GM12878 (cell line): ENCODE measurements at regions not wholly inside any gene's neighbourhood (a gene's known extent, or its start where the extent isn't known, plus 50 kb on each side); places are given as distances from the start of the nearest gene placed in this dataset.

Experiments
- CBX5 ChIP-seq: sonication (generic); IDR thresholded peaks from 2 replicates; pipeline ENCODE4 v1.6.1; 2016; ENCODE audit warnings: low read depth, moderate library complexity, mild to moderate bottlenecking, inconsistent platforms
- ESRRA ChIP-seq: IDR thresholded peaks from 2 replicates; pipeline ENCODE4 v1.6.1; 2012; ENCODE audit warnings: mild to moderate bottlenecking, low read length, improper control_type of control experiment
- HDAC6 ChIP-seq: fragments of 200-600 bp; sonication (generic); IDR thresholded peaks from one replicate; pipeline ENCODE4 v1.8.0; 2017; ENCODE audit warnings: antibody characterized with exemption; ENCODE audit not compliant: unreplicated experiment
- IKZF2 ChIP-seq, 2 experiments: fragments of 450-650 bp; IDR thresholded peaks; 2 replicates each; pipeline ENCODE4 v1.6.1; 2017; ENCODE audit warnings: mild to moderate bottlenecking in 2 of 2, moderate library complexity in 2 of 2
- RAD21 ChIP-seq: IDR thresholded peaks from 2 replicates; pipeline ENCODE4 v1.6.1; 2011; ENCODE audit warnings: mild to moderate bottlenecking, low read depth, low read length, moderate library complexity; ENCODE audit not compliant: insufficient read depth
- RAD51 ChIP-seq: fragments of 450-650 bp; IDR thresholded peaks from 2 replicates; pipeline ENCODE4 v1.6.1; 2016; ENCODE audit warnings: moderate library complexity, mild to moderate bottlenecking, inconsistent platforms
- RBBP5 ChIP-seq: fragments of 200-600 bp; sonication (generic); conservative IDR thresholded peaks from 2 replicates; pipeline ENCODE4 v1.6.1; 2016
- SIN3A ChIP-seq: IDR thresholded peaks from 2 replicates; pipeline ENCODE4 v1.6.1; 2012; ENCODE audit warnings: low read depth, low read length, improper control_type of control experiment
- SMC3 ChIP-seq: IDR thresholded peaks from 2 replicates; pipeline ENCODE4 v1.6.1; 2011; ENCODE audit warnings: low read length, improper control_type of control experiment, borderline replicate concordance
- SREBF1 ChIP-seq: IDR thresholded peaks from 2 replicates; pipeline ENCODE4 v1.6.1; 2012; ENCODE audit warnings: mild to moderate bottlenecking, low read length
- SRF ChIP-seq, 2 experiments: IDR thresholded peaks; 2 replicates each; pipeline ENCODE4 v1.6.1; 2011; ENCODE audit warnings: low read depth in 2 of 2, low read length in 2 of 2, mild to moderate bottlenecking in 1 of 2, moderate library complexity in 1 of 2
- SUZ12 ChIP-seq: fragments of 200-600 bp; sonication (generic); IDR thresholded peaks from one replicate; pipeline ENCODE4 v1.6.1; 2018; ENCODE audit warnings: antibody characterized with exemption, mild to moderate bottlenecking; ENCODE audit not compliant: unreplicated experiment
- ZNF274 ChIP-seq: IDR thresholded peaks from one replicate; pipeline ENCODE4 v1.8.0; 2011; ENCODE audit not compliant: insufficient read length, insufficient read depth
- ZNF384 ChIP-seq: IDR thresholded peaks from 2 replicates; pipeline ENCODE4 v1.6.1; 2012; ENCODE audit warnings: low read depth, mild to moderate bottlenecking, low read length, improper control_type of control experiment, borderline replicate concordance
- TF ChIP-seq, protein P1 (sequence below): fragments of 450-650 bp; formaldehyde crosslinking; IDR thresholded peaks from 2 replicates; pipeline ENCODE4 v1.4.0; 2022; ENCODE audit warnings: mild to moderate bottlenecking, moderate library complexity
- TF ChIP-seq, protein P2 (sequence below): fragments of 450-650 bp; IDR thresholded peaks from 2 replicates; pipeline ENCODE4 v1.6.1; 2018; ENCODE audit warnings: borderline replicate concordance, mild to moderate bottlenecking; ENCODE audit not compliant: partially characterized antibody
- TF ChIP-seq, protein P3 (sequence below): IDR thresholded peaks from 2 replicates; pipeline ENCODE4 v1.6.1; 2012; ENCODE audit warnings: low read depth, low read length, improper control_type of control experiment
- TF ChIP-seq, protein P4 (sequence below): IDR thresholded peaks from 2 replicates; pipeline ENCODE4 v1.6.1; 2011; ENCODE audit warnings: low read depth, low read length, improper control_type of control experiment, borderline replicate concordance

DNA sequence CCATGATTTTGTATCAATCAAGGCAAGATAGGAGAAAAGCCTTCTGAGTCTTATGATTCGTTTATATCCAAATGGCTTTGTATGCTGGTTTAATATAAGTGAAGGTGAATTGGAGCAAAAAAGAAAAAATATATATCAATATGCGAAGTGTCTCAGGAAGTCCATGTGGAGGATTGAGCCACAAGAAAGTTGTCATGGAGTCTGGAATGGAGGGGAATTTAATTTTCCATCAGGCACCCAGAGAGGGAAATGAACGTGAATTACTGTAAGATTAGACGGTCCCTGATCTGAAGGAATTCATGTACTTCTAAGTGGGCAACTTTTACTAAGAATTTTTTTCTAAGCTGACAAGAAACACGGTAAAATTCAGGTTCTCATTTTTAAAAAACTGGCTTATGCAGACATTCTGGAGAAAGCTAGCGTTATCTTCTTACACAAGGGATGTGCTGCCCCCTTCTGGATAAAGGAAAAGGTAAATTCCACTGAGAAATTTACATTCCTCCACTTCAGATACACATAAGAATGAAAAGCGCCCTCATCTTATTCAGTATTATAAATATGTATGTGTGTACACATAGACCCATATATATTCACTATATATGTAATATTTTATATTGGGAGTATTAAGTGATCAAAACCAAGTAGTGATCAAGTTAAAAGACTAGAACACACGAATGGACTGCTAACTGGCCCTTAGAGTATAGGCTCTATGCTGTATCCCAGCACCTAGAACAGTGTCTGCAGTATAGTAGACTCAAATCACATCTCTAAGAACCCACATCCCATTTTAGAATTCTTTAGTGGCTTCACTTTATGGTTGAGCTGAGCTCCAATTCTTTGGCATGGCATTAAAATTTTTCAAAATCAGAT lies 289.0 kb upstream of the TFPI start (continued):
- TF ChIP-seq ZNF384 (no peak), SRF (IDR thresholded peaks at IDR 0.05; ENCODE audit: low read depth in 2 of 2, low read length in 2 of 2) (no peak), RBBP5 (no peak), ESRRA (no peak), SIN3A (no peak), IKZF2 (IDR thresholded peaks at IDR 0.05) (no peak), RAD21 (peak; percentile 64), SUZ12 (no peak), RAD51 (no peak), SREBF1 (no peak), SMC3 (peak; percentile 62), HDAC6 (no peak), ZNF274 (no peak), CBX5 (no peak)
- TF ChIP-seq, protein P1, sequence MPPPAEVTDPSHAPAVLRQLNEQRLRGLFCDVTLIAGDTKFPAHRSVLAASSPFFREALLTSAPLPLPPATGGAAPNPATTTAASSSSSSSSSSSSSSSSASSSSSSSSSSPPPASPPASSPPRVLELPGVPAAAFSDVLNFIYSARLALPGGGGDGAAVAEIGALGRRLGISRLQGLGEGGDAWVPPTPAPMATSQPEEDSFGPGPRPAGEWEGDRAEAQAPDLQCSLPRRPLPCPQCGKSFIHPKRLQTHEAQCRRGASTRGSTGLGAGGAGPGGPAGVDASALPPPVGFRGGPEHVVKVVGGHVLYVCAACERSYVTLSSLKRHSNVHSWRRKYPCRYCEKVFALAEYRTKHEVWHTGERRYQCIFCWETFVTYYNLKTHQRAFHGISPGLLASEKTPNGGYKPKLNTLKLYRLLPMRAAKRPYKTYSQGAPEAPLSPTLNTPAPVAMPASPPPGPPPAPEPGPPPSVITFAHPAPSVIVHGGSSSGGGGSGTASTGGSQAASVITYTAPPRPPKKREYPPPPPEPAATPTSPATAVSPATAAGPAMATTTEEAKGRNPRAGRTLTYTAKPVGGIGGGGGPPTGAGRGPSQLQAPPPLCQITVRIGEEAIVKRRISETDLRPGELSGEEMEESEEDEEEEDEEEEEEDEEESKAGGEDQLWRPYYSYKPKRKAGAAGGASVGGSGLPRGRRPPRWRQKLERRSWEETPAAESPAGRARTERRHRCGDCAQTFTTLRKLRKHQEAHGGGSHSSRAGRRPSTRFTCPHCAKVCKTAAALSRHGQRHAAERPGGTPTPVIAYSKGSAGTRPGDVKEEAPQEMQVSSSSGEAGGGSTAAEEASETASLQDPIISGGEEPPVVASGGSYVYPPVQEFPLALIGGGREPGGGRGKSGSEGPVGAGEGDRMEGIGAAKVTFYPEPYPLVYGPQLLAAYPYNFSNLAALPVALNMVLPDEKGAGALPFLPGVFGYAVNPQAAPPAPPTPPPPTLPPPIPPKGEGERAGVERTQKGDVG (CRISPR knock-in tag): no peak
- TF ChIP-seq, protein P2, sequence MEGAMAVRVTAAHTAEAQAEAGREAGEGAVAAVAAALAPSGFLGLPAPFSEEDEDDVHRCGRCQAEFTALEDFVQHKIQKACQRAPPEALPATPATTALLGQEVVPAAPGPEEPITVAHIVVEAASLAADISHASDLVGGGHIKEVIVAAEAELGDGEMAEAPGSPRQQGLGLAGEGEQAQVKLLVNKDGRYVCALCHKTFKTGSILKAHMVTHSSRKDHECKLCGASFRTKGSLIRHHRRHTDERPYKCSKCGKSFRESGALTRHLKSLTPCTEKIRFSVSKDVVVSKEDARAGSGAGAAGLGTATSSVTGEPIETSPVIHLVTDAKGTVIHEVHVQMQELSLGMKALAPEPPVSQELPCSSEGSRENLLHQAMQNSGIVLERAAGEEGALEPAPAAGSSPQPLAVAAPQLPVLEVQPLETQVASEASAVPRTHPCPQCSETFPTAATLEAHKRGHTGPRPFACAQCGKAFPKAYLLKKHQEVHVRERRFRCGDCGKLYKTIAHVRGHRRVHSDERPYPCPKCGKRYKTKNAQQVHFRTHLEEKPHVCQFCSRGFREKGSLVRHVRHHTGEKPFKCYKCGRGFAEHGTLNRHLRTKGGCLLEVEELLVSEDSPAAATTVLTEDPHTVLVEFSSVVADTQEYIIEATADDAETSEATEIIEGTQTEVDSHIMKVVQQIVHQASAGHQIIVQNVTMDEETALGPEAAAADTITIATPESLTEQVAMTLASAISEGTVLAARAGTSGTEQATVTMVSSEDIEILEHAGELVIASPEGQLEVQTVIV: no peak
- TF ChIP-seq, protein P3, sequence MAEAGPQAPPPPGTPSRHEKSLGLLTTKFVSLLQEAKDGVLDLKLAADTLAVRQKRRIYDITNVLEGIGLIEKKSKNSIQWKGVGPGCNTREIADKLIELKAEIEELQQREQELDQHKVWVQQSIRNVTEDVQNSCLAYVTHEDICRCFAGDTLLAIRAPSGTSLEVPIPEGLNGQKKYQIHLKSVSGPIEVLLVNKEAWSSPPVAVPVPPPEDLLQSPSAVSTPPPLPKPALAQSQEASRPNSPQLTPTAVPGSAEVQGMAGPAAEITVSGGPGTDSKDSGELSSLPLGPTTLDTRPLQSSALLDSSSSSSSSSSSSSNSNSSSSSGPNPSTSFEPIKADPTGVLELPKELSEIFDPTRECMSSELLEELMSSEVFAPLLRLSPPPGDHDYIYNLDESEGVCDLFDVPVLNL: no peak
- TF ChIP-seq, protein P4, sequence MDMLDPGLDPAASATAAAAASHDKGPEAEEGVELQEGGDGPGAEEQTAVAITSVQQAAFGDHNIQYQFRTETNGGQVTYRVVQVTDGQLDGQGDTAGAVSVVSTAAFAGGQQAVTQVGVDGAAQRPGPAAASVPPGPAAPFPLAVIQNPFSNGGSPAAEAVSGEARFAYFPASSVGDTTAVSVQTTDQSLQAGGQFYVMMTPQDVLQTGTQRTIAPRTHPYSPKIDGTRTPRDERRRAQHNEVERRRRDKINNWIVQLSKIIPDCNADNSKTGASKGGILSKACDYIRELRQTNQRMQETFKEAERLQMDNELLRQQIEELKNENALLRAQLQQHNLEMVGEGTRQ: no peak
